Erythroblast (primary cell): ENCODE measurements at regions not wholly inside any gene's neighbourhood (a gene's known extent, or its start where the extent isn't known, plus 50 kb on each side); places are given as distances from the start of the nearest gene placed in this dataset.

Experiments used
- GATA1 ChIP-seq: IDR thresholded peaks from 2 replicates; pipeline ENCODE4 v1.6.1; 2011; ENCODE audit warnings: low read depth, mild to moderate bottlenecking, control low read depth, low read length, moderate library complexity
- POLR2A ChIP-seq: IDR thresholded peaks from 2 replicates; pipeline ENCODE4 v1.6.1; 2011; ENCODE audit warnings: mild to moderate bottlenecking, low read length

GRCh38 chr22:47835726-47836125 is 1073.3 kb downstream of the TBC1D22A start:
- TF ChIP-seq POLR2A (no peak), GATA1 (no peak)
